C4-2B (cell line): ENCODE measurements at regions not wholly inside any gene's neighbourhood (a gene's known extent, or its start where the extent isn't known, plus 50 kb on each side); places are given as distances from the start of the nearest gene placed in this dataset.
"Not testable (repeated sequence)": the region's sequence is repeated elsewhere in the genome, so short reads cannot be mapped to it uniquely, and the experiment has no call there.

Source experiments
- H3K27ac ChIP-seq: fragments of 450-650 bp; 2 replicates; pipeline ENCODE4 v1.5.1; 2017
- CTCF ChIP-seq: fragments of 450-650 bp; conservative IDR thresholded peaks from 2 replicates; pipeline ENCODE4 v1.5.1; 2017; ENCODE audit warnings: mild to moderate bottlenecking
- ZFX ChIP-seq: fragments of 450-650 bp; IDR thresholded peaks from 2 replicates; pipeline ENCODE4 v1.6.1; 2017

GRCh38 chr14:28381656-28382055 lies 384.9 kb upstream of the FOXG1 start:
- TF ChIP-seq ZFX, result no peak
- TF ChIP-seq CTCF, result no peak
- no peak overlapping the region for H3K27ac ChIP-seq

- TF ChIP-seq ZFX, result no peak
- TF ChIP-seq CTCF, result no peak
- no peak overlapping the region for H3K27ac ChIP-seq
Observed at GRCh38 chr14:28382444-28383190, 384.0 kb upstream of the FOXG1 start.

- TF ChIP-seq ZFX (no peak), CTCF (no peak)
- no peak overlapping the region for H3K27ac ChIP-seq
Observed at GRCh38 chr14:28398506-28398905, 368.1 kb upstream of the FOXG1 start.

GRCh38 chr14:28401705-28402104 lies 364.9 kb upstream of the FOXG1 start:
- not testable (repeated sequence) for H3K27ac ChIP-seq

GRCh38 chr14:28406196-28406595 lies 360.4 kb upstream of the FOXG1 start:
- H3K27ac ChIP-seq, result no peak overlapping the region
- no peak for TF ChIP-seq ZFX
- no peak for TF ChIP-seq CTCF

GRCh38 chr14:28407031-28407825 lies 359.4 kb upstream of the FOXG1 start:
- no peak for TF ChIP-seq ZFX
- TF ChIP-seq CTCF, result no peak
- no peak overlapping the region for H3K27ac ChIP-seq

GRCh38 chr14:28407996-28408395 lies 358.6 kb upstream of the FOXG1 start:
- no peak overlapping the region for H3K27ac ChIP-seq
- TF ChIP-seq CTCF, result no peak
- TF ChIP-seq ZFX, result no peak
